Omental fat pad (tissue), 3 donors: ENCODE measurements at regions not wholly inside any gene's neighbourhood (a gene's known extent, or its start where the extent isn't known, plus 50 kb on each side); places are given as distances from the start of the nearest gene placed in this dataset.

Source experiments
- ATAC-seq: fragments of 150-250 bp; one replicate; pipeline ENCODE4 v1.9.1; 2016; ENCODE audit warnings: mild to moderate bottlenecking, moderate library complexity; ENCODE audit not compliant: low FRiP score
- DNase-seq: peaks from one replicate; pipeline ENCODE4 v3.0.0-alpha.2; 2019; ENCODE audit warnings: low spot score
- TF ChIP-seq, protein P1 (sequence below), 3 donors: fragments of 450-650 bp; IDR thresholded peaks; one replicate each; pipeline ENCODE4 v1.5.1; 2016 to 2017; ENCODE audit warnings: antibody characterized with exemption in 3 of 3, mild to moderate bottlenecking in 3 of 3, moderate library complexity in 2 of 3

DNA sequence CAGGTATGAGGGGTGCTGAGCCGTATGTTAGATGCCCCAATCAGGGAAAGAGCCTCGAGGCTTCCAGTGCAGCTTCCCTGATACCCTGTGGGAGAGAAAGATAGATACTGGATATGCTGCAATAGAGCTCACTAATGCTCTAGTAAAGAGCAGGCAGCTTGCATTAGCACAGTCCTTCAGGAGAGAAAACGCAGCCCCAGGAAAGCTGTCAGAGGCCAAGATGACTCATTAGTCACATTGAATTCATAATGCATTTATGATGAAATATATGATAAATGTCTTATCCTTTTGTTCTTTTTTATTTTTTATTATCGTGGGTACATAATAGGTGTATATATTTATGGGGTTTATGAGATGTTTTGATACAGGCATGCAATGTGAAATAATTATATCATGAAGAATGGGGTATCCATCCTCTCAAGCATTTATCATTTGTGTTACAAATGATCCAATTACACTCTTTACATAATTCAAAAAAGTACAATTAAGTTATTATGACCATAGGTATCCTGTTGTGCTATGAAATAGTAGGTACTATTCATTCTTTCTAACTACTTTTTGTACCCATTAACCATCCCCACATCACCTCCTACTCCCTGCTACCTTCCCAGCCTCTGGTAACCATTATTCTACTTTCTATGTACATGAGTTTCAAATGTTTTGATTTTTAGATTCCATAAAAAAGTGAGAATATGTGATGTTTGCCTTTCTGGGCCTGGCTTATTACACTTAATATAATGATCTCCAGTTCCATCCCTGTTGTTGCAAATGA is 94.5 kb upstream of the TOP3B start:
- TF ChIP-seq, protein P1, sequence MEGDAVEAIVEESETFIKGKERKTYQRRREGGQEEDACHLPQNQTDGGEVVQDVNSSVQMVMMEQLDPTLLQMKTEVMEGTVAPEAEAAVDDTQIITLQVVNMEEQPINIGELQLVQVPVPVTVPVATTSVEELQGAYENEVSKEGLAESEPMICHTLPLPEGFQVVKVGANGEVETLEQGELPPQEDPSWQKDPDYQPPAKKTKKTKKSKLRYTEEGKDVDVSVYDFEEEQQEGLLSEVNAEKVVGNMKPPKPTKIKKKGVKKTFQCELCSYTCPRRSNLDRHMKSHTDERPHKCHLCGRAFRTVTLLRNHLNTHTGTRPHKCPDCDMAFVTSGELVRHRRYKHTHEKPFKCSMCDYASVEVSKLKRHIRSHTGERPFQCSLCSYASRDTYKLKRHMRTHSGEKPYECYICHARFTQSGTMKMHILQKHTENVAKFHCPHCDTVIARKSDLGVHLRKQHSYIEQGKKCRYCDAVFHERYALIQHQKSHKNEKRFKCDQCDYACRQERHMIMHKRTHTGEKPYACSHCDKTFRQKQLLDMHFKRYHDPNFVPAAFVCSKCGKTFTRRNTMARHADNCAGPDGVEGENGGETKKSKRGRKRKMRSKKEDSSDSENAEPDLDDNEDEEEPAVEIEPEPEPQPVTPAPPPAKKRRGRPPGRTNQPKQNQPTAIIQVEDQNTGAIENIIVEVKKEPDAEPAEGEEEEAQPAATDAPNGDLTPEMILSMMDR (IDR thresholded peaks at IDR 0.05) = no peak
- peak; percentile 45 for ATAC-seq

GRCh38 chr22:22076361-22076760 is 93.8 kb upstream of the TOP3B start:
- TF ChIP-seq, protein P1 (IDR thresholded peaks at IDR 0.05) = no peak
- ATAC-seq (no peak), DNase-seq (no peak)

More for the DNA sequence above, 94.5 kb upstream of the TOP3B start:
- no peak for DNase-seq

- TF ChIP-seq, protein P1 (IDR thresholded peaks at IDR 0.05) = no peak
- peak; percentile 37 for ATAC-seq
Measured at GRCh38 chr22:22075382-22076163, 93.0 kb upstream of the TOP3B start.

GRCh38 chr22:22074634-22075381 is 92.2 kb upstream of the TOP3B start:
- ATAC-seq = peak; percentile 43
- TF ChIP-seq, protein P1 (IDR thresholded peaks at IDR 0.05) = no peak

More at GRCh38 chr22:22075382-22076163, 93.0 kb upstream of the TOP3B start:
- DNase-seq = no peak

DNA sequence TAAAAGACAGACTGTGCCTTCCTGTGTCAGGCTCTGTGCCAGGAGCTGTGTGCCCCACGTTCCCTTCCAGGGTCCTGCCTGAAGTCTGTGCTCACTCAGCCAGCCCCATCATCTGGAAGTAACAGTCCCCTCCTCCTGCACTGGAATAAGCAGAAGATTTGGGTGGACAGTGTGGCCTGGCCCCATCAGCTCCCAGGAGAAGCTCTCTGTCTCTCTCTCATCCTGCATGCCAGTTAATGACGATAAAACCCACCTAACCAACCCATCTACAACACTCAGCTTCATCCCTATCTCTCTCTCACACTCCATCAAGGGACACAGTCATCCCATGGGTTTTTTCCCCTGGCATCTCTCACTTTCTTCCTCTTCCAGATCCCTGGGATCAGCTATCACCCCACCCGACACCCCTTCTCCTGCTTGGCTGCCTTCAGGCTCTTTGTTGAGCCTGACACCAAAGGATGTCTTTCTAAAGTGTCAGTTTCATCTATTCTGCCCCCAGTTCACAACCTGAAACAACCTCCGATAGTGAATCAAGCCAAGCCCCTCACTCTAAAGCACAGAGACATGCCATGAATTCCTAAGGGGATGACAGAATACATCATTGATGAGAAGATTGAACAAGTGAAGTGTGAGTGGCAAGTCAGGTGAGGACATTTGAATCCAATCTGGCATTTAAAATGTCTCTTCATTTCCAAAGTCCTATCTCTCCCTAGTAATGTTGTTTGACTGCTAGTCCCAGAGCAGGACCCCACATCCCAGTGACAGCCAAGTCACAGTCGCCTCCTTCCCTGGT is 91.4 kb upstream of the TOP3B start:
- TF ChIP-seq, protein P1 (IDR thresholded peaks at IDR 0.05) = no peak

More at GRCh38 chr22:22074634-22075381, 92.2 kb upstream of the TOP3B start:
- no peak for DNase-seq

DNA sequence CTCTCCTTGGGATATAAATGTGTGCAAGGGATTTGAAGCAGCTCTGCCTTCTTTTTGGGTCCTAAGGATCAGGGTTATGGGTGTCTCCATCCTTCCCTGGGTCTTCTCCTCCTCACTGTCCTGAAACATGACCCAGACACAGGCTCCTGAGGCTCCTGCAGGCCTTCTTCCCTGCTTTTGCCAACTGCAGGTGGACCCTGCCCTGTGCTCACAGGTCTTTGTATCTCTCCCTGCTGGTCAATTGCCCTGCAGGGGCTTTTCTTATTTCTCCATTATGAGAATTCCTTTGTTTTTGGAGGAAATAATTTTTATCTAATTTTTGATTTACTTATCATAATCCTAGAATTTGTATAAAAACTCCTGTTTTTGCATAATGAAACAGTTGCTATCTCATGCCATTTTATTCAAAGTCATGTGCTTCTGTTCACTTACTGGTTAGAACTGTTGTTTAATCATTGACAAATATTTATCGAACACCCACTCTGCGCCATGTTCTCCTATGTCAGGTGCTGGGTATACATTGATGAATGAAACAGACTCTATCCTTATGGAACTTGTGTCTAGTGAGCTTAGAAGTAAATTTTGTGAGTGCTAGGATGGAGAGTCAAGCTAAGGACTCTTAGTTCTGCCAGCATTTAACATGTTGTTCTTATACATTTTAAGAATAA is 89.7 kb upstream of the TOP3B start:
- DNase-seq (no peak), ATAC-seq (no peak)
- TF ChIP-seq, protein P1 (IDR thresholded peaks at IDR 0.05) = no peak

More for the DNA sequence above, 91.4 kb upstream of the TOP3B start:
- ATAC-seq (no peak), DNase-seq (no peak)
